Uterus (tissue), 2 donors: ENCODE measurements at regions not wholly inside any gene's neighbourhood (a gene's known extent, or its start where the extent isn't known, plus 50 kb on each side); places are given as distances from the start of the nearest gene placed in this dataset.

Experiments
- POLR2A ChIP-seq, 2 donors: fragments of 450-650 bp; IDR thresholded peaks; one replicate each; pipeline ENCODE4 v1.6.1; 2016; ENCODE audit warnings: antibody characterized with exemption in 2 of 2, mild to moderate bottlenecking in 1 of 2, moderate library complexity in 1 of 2
- TF ChIP-seq, protein P1 (sequence below), 4 experiments: fragments of 200-600 bp in 2 of 4; fragments of 450-650 bp in 2 of 4; sonication (generic) in 2 of 4; IDR thresholded peaks; one replicate each; pipeline ENCODE4 v1.5.1; 2016 to 2019; ENCODE audit warnings: antibody characterized with exemption in 4 of 4, mild to moderate bottlenecking in 2 of 4, moderate library complexity in 1 of 4

DNA sequence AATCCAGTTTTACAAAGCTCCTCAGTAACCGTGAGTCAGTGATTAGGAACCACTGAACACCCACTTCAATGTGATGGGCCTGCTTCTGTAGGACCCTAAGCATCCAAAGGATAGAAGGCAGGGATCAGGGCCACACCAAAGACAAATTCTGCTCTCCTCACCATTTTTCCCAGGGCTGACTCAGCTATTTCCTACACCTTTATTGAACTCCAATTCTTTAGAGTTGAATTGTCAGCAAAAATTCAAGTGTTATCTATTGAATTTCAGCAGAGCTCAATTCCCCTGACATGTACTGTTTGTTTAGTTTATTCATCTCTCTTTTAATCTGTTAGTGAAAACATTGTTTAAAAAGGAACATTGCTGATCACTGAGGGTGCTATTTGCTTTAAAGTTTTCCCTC is 457.7 kb upstream of the TMPO start:
- TF ChIP-seq, protein P1, sequence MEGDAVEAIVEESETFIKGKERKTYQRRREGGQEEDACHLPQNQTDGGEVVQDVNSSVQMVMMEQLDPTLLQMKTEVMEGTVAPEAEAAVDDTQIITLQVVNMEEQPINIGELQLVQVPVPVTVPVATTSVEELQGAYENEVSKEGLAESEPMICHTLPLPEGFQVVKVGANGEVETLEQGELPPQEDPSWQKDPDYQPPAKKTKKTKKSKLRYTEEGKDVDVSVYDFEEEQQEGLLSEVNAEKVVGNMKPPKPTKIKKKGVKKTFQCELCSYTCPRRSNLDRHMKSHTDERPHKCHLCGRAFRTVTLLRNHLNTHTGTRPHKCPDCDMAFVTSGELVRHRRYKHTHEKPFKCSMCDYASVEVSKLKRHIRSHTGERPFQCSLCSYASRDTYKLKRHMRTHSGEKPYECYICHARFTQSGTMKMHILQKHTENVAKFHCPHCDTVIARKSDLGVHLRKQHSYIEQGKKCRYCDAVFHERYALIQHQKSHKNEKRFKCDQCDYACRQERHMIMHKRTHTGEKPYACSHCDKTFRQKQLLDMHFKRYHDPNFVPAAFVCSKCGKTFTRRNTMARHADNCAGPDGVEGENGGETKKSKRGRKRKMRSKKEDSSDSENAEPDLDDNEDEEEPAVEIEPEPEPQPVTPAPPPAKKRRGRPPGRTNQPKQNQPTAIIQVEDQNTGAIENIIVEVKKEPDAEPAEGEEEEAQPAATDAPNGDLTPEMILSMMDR (IDR thresholded peaks at IDR 0.05), result no peak
- no peak for TF ChIP-seq POLR2A (IDR thresholded peaks at IDR 0.05)
